Panc1 (cell line): ENCODE measurements at regions not wholly inside any gene's neighbourhood (a gene's known extent, or its start where the extent isn't known, plus 50 kb on each side); places are given as distances from the start of the nearest gene placed in this dataset.

Experiments
- ATAC-seq: fragments of 200-7000 bp; cut with Tn5 transposase; 2 replicates; pipeline ENCODE4 v1.9.1; 2020; ENCODE audit warnings: mild to moderate bottlenecking, moderate library complexity
- BruUV-seq: library from RNA; stranded (reverse); fragments of 400-500 nt; replicated peaks from 2 replicates; lab custom pipeline; 2021; lab: Mats Ljungman, UMichigan
- CTCF ChIA-PET: fragments of 300-600 bp; sonication (Branson Sonifier 250); formaldehyde crosslinking; loops from one replicate; lab custom pipeline; 2022; ENCODE audit warnings: antibody characterized with exemption; lab: Charles Lee
- POLR2A ChIA-PET: fragments of 300-600 bp; sonication (Branson Sonifier 250); formaldehyde crosslinking; loops from one replicate; lab custom pipeline; 2022; ENCODE audit warnings: antibody characterized with exemption; lab: Charles Lee
- DNase-seq: peaks from one replicate; pipeline ENCODE4 v3.0.0-alpha.2; 2010; ENCODE audit warnings: low read depth, low spot score
- H3K27ac ChIP-seq: 2 replicates; pipeline ENCODE4 v1.5.1; 2011; ENCODE audit warnings: mild to moderate bottlenecking, low read length, inconsistent platforms
- H3K27me3 ChIP-seq: fragments of 200-500 bp; sonication (Bioruptor generic); 2 replicates; pipeline ENCODE4 v1.6.0; 2014; ENCODE audit warnings: low read length, inconsistent platforms; ENCODE audit not compliant: control insufficient read depth, insufficient read depth
- H3K36me3 ChIP-seq: fragments of 200-500 bp; sonication (Bioruptor generic); 2 replicates; pipeline ENCODE4 v1.5.1; 2014; ENCODE audit warnings: inconsistent platforms, mild to moderate bottlenecking, low read length, moderate library complexity; ENCODE audit not compliant: control insufficient read depth, insufficient read depth
- H3K4me1 ChIP-seq: 2 replicates; pipeline ENCODE4 v1.5.1; 2011; ENCODE audit warnings: inconsistent platforms, mild to moderate bottlenecking, low read length, moderate library complexity; ENCODE audit not compliant: control insufficient read depth, insufficient read depth
- H3K4me3 ChIP-seq, 2 experiments: 2 replicates each; pipeline ENCODE4 v1.5.1; 2011 to 2012; ENCODE audit warnings: low read depth in 2 of 2, low read length in 2 of 2, mild to moderate bottlenecking in 2 of 2, inconsistent platforms in 1 of 2, moderate library complexity in 1 of 2
- H3K9me3 ChIP-seq: fragments of 200-500 bp; sonication (Bioruptor generic); 2 replicates; pipeline ENCODE4 v1.5.1; 2014; ENCODE audit warnings: low read depth, mild to moderate bottlenecking, inconsistent platforms, low read length, moderate library complexity; ENCODE audit not compliant: control insufficient read depth, insufficient read depth
- CTCF ChIP-seq: fragments of 450-650 bp; IDR thresholded peaks from 2 replicates; pipeline ENCODE4 v1.5.1; 2017; ENCODE audit warnings: mild to moderate bottlenecking
- POLR2AphosphoS5 ChIP-seq: IDR thresholded peaks from 2 replicates; pipeline ENCODE4 v1.6.1; 2012; ENCODE audit warnings: mild to moderate bottlenecking, low read depth, low read length, moderate library complexity
- REST ChIP-seq, 2 experiments: IDR thresholded peaks; 2 replicates each; pipeline ENCODE4 v1.6.1; 2011 to 2012; ENCODE audit warnings: low read depth in 2 of 2, control low read depth in 1 of 2, low read length in 1 of 2, mild to moderate bottlenecking in 1 of 2, moderate library complexity in 1 of 2; ENCODE audit not compliant: insufficient read depth in 1 of 2
- SIN3A ChIP-seq: IDR thresholded peaks from 2 replicates; pipeline ENCODE4 v1.6.1; 2012; ENCODE audit warnings: low read depth, mild to moderate bottlenecking, low read length, moderate library complexity, borderline replicate concordance; ENCODE audit not compliant: insufficient read depth
- TCF7L2 ChIP-seq: IDR thresholded peaks from 2 replicates; pipeline ENCODE4 v1.6.1; 2011; ENCODE audit warnings: mild to moderate bottlenecking, low read depth, low read length, inconsistent platforms
- in situ Hi-C: cut with HindIII; loops from 2 replicates; pipeline ENCODE4 v1.10.0; 2016; ENCODE audit warnings: low sequenced_read_pairs, low pct_unique_long_range_greater_than_20kb
- intact Hi-C: fragments of 100-400 bp; cut with micrococcal nuclease; formaldehyde crosslinking; loops from one replicate; pipeline ENCODE4 v1.10.0; 2022; ENCODE audit not compliant: unreplicated experiment

GRCh38 chr4:182014164-182014563 lies 229.0 kb upstream of the TENM3 start:
- ATAC-seq (no peak), DNase-seq (no peak)
- Histone ChIP-seq H3K9me3 (no peaks in the 10 kb centered on the region), H3K27ac (no peak overlapping the region), H3K27me3 (no peaks in the 10 kb centered on the region), H3K4me3 (no peak overlapping the region), H3K36me3 (no peaks in the 10 kb centered on the region), H3K4me1 (no peaks in the 10 kb centered on the region)
- in situ Hi-C loops (no loop called here), intact Hi-C loops (no loop called here)
- TF ChIP-seq TCF7L2 (no peak), CTCF (no peak), POLR2AphosphoS5 (no peak), SIN3A (no peak), REST (IDR thresholded peaks at IDR 0.05; ENCODE audit: insufficient read depth in 1 of 2, low read depth in 2 of 2, low read length in 1 of 2) (no peak)
- ChIA-PET POLR2A (no interaction called here), CTCF (no interaction called here)
- BruUV-seq, result no TSS peak

GRCh38 chr4:182015014-182015413 lies 228.2 kb upstream of the TENM3 start:
- DNase-seq, result no peak
- no TSS peak for BruUV-seq
- CTCF ChIA-PET, result no interaction called here
- no peak for ATAC-seq
- Histone ChIP-seq H3K4me3 (no peak overlapping the region), H3K27me3 (no peaks in the 10 kb centered on the region), H3K36me3 (no peaks in the 10 kb centered on the region), H3K9me3 (no peaks in the 10 kb centered on the region), H3K4me1 (no peaks in the 10 kb centered on the region), H3K27ac (no peak overlapping the region)
- in situ Hi-C loops, result no loop called here
- POLR2A ChIA-PET, result no interaction called here
- intact Hi-C loops, result no loop called here
- no peak for TF ChIP-seq REST (IDR thresholded peaks at IDR 0.05; ENCODE audit: insufficient read depth in 1 of 2, low read depth in 2 of 2, low read length in 1 of 2)
- no peak for TF ChIP-seq SIN3A
- no peak for TF ChIP-seq CTCF
- TF ChIP-seq TCF7L2, result no peak
